Hepatocyte (in vitro differentiated cells): ENCODE measurements at regions not wholly inside any gene's neighbourhood (a gene's known extent, or its start where the extent isn't known, plus 50 kb on each side); places are given as distances from the start of the nearest gene placed in this dataset.

Experiments
- DNase-seq: peaks from one replicate; pipeline ENCODE4 v3.0.0-alpha.2; 2016; ENCODE audit warnings: low spot score
- H2AFZ ChIP-seq: fragments of 200-600 bp; sonication (generic); 2 replicates; pipeline ENCODE4 v1.6.0; 2016; ENCODE audit warnings: antibody characterized with exemption, mild to moderate bottlenecking
- H3K27ac ChIP-seq: fragments of 200-600 bp; sonication (generic); 2 replicates; pipeline ENCODE4 v1.5.1; 2016; ENCODE audit warnings: mild to moderate bottlenecking
- H3K27me3 ChIP-seq: fragments of 200-600 bp; sonication (generic); 2 replicates; pipeline ENCODE4 v1.6.1; 2016
- H3K36me3 ChIP-seq: fragments of 200-600 bp; sonication (generic); replicated peaks from 2 replicates; pipeline ENCODE4 v1.5.1; 2016; ENCODE audit warnings: low read depth; ENCODE audit not compliant: insufficient read depth
- H3K4me1 ChIP-seq: fragments of 200-600 bp; sonication (generic); 2 replicates; pipeline ENCODE4 v1.5.1; 2016; ENCODE audit warnings: mild to moderate bottlenecking, moderate library complexity; ENCODE audit not compliant: insufficient read depth
- H3K4me2 ChIP-seq: fragments of 200-600 bp; sonication (generic); 2 replicates; pipeline ENCODE4 v1.6.0; 2016
- H3K4me3 ChIP-seq: fragments of 200-600 bp; sonication (generic); 2 replicates; pipeline ENCODE4 v1.5.1; 2016; ENCODE audit warnings: mild to moderate bottlenecking
- H3K79me2 ChIP-seq: fragments of 200-600 bp; sonication (generic); 2 replicates; pipeline ENCODE4 v1.6.0; 2017; ENCODE audit warnings: mild to moderate bottlenecking
- H3K9me2 ChIP-seq: fragments of 200-600 bp; sonication (generic); replicated peaks from 2 replicates; pipeline ENCODE4 v1.6.0; 2017; ENCODE audit warnings: mild to moderate bottlenecking; ENCODE audit not compliant: insufficient read depth
- H3K9me3 ChIP-seq: fragments of 200-600 bp; sonication (generic); 2 replicates; pipeline ENCODE4 v1.5.1; 2016; ENCODE audit warnings: low read depth, mild to moderate bottlenecking
- H4K20me1 ChIP-seq: fragments of 200-600 bp; sonication (generic); 2 replicates; pipeline ENCODE4 v1.6.0; 2016; ENCODE audit warnings: mild to moderate bottlenecking; ENCODE audit not compliant: insufficient read depth, poor library complexity, severe bottlenecking
- EZH2 ChIP-seq: fragments of 200-600 bp; sonication (generic); IDR thresholded peaks from 2 replicates; pipeline ENCODE4 v1.6.1; 2016; ENCODE audit warnings: antibody characterized with exemption, mild to moderate bottlenecking, borderline replicate concordance
- EZH2phosphoT487 ChIP-seq: fragments of 200-600 bp; sonication (generic); IDR thresholded peaks from one replicate; pipeline ENCODE4 v1.6.1; 2018; ENCODE audit warnings: antibody characterized with exemption, mild to moderate bottlenecking, low read depth, moderate library complexity; ENCODE audit not compliant: unreplicated experiment, severe bottlenecking
- WGBS: methylation state at CpG from one replicate; pipeline ENCODE4 v1.1.6; 2016; ENCODE audit warnings: low lambda C conversion rate; ENCODE audit errors: missing lambda C conversion rate; 5-methylcytosine and 5-hydroxymethylcytosine counted together
- TF ChIP-seq, protein P1 (sequence below): fragments of 200-600 bp; sonication (generic); IDR thresholded peaks from 2 replicates; pipeline ENCODE4 v1.5.1; 2016; ENCODE audit warnings: antibody characterized with exemption, mild to moderate bottlenecking; ENCODE audit not compliant: poor library complexity

GRCh38 chr16:82527101-82527500 lies 99.7 kb upstream of the CDH13 start:
- no peaks in the 10 kb centered on the region for H3K79me2 ChIP-seq
- no peak overlapping the region for H3K4me2 ChIP-seq
- TF ChIP-seq EZH2phosphoT487 = no peak
- TF ChIP-seq, protein P1, sequence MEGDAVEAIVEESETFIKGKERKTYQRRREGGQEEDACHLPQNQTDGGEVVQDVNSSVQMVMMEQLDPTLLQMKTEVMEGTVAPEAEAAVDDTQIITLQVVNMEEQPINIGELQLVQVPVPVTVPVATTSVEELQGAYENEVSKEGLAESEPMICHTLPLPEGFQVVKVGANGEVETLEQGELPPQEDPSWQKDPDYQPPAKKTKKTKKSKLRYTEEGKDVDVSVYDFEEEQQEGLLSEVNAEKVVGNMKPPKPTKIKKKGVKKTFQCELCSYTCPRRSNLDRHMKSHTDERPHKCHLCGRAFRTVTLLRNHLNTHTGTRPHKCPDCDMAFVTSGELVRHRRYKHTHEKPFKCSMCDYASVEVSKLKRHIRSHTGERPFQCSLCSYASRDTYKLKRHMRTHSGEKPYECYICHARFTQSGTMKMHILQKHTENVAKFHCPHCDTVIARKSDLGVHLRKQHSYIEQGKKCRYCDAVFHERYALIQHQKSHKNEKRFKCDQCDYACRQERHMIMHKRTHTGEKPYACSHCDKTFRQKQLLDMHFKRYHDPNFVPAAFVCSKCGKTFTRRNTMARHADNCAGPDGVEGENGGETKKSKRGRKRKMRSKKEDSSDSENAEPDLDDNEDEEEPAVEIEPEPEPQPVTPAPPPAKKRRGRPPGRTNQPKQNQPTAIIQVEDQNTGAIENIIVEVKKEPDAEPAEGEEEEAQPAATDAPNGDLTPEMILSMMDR = no peak
- TF ChIP-seq EZH2 = no peak
- no peaks in the 10 kb centered on the region for H3K27me3 ChIP-seq
- no peak for DNase-seq
- H3K4me1 ChIP-seq = no peaks in the 10 kb centered on the region
- no peaks in the 10 kb centered on the region for H3K36me3 ChIP-seq
- no peak overlapping the region for H3K4me3 ChIP-seq
- H2AFZ ChIP-seq = no peak overlapping the region
- 91% methylated on average over 7 of the region's 7 CpGs for WGBS
- H3K9me3 ChIP-seq = no peaks in the 10 kb centered on the region
- no peak overlapping the region for H3K27ac ChIP-seq
- no peaks in the 10 kb centered on the region for H4K20me1 ChIP-seq
- H3K9me2 ChIP-seq = no peaks in the 10 kb centered on the region

- H3K4me2 ChIP-seq = no peak overlapping the region
Observed at GRCh38 chr16:82524976-82525375, 101.8 kb upstream of the CDH13 start.

DNA sequence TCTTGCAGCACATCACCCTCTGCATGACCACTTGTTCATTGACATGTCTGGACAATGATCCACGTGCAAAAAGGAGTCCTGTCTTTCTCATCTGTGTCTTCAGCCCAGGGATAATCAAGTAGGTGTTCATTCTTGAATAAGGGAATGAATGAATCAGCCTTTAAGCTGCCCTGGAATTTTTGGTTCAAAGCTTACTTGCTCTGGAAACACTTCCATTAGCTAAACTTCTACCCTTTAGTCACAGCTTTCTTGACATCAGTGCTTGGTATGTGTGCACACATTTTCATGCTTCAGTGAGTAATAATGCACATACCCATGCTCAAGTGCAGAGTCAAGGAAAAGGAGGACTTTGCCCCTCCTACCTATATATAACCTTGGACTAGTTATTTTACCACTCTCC lies 103.0 kb upstream of the CDH13 start:
- H4K20me1 ChIP-seq = no peaks in the 10 kb centered on the region
- H3K4me3 ChIP-seq = no peak overlapping the region
- no peak overlapping the region for H3K4me2 ChIP-seq
- TF ChIP-seq EZH2phosphoT487 (no peak), EZH2 (no peak)
- H3K4me1 ChIP-seq = no peaks in the 10 kb centered on the region
- no peaks in the 10 kb centered on the region for H3K79me2 ChIP-seq
- no peak overlapping the region for H2AFZ ChIP-seq
- H3K27ac ChIP-seq = no peak overlapping the region
- no peaks in the 10 kb centered on the region for H3K36me3 ChIP-seq
- H3K9me2 ChIP-seq = no peaks in the 10 kb centered on the region
- no peaks in the 10 kb centered on the region for H3K9me3 ChIP-seq
- no peaks in the 10 kb centered on the region for H3K27me3 ChIP-seq
- WGBS = 56% methylated on average over 1 of the region's 1 CpG
- no peak for DNase-seq

More at GRCh38 chr16:82524976-82525375, 101.8 kb upstream of the CDH13 start:
- no peak overlapping the region for H3K4me3 ChIP-seq
- H3K79me2 ChIP-seq = no peaks in the 10 kb centered on the region
- no peak overlapping the region for H2AFZ ChIP-seq
- 55% methylated on average over 1 of the region's 1 CpG for whole genome bisulfite sequencing
- no peaks in the 10 kb centered on the region for H3K36me3 ChIP-seq
- TF ChIP-seq EZH2phosphoT487 = no peak
- TF ChIP-seq, protein P1 = no peak
- TF ChIP-seq EZH2 = no peak
- H3K27me3 ChIP-seq = no peaks in the 10 kb centered on the region
- H3K9me2 ChIP-seq = no peaks in the 10 kb centered on the region
- H3K9me3 ChIP-seq = no peaks in the 10 kb centered on the region
- H4K20me1 ChIP-seq = no peaks in the 10 kb centered on the region
- no peaks in the 10 kb centered on the region for H3K4me1 ChIP-seq
- no peak overlapping the region for H3K27ac ChIP-seq
- no peak for DNase-seq

DNA sequence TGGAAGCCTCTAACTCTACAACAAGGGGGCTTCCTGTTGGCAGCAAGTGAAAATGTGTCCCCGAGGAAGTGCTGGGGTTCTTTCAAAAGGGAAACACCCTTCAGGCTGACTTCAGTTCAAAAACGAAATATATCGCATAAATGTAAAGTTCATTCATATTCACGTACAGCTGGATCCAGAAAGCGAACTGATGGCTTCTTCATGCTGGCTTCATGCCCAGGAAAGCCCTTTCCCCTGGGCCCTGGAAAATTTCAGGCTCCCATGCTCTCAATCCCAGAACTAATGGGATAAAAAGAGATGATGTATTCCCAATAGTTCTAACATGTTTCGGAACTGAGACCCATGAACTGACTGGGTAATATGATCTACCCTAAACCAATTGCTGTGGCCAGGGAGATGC lies 104.7 kb upstream of the CDH13 start:
- TF ChIP-seq EZH2phosphoT487 (no peak), EZH2 (no peak)
- TF ChIP-seq, protein P1 = no peak
- Histone ChIP-seq H3K9me3 (no peaks in the 10 kb centered on the region), H3K4me1 (no peaks in the 10 kb centered on the region), H3K36me3 (no peaks in the 10 kb centered on the region), H2AFZ (no peak overlapping the region), H3K9me2 (no peaks in the 10 kb centered on the region), H3K4me2 (no peak overlapping the region), H3K27ac (no peak overlapping the region), H4K20me1 (no peaks in the 10 kb centered on the region), H3K4me3 (no peak overlapping the region), H3K27me3 (no peaks in the 10 kb centered on the region), H3K79me2 (no peaks in the 10 kb centered on the region)
- no peak for DNase-seq
- 88% methylated on average over 6 of the region's 6 CpGs for WGBS
